ENCODE measurements at regions not wholly inside any gene's neighbourhood (a gene's known extent, or its start where the extent isn't known, plus 50 kb on each side); places are given as distances from the start of the nearest gene placed in this dataset.
"Not testable (repeated sequence)": the region's sequence is repeated elsewhere in the genome, so short reads cannot be mapped to it uniquely, and the experiment has no call there.

GRCh38 chr1:113302636-113303035, 87.7 kb upstream of the MAGI3 start:
- DNase-seq (ENCODE audit: low spot score), result no peak
- Histone ChIP-seq H3K4me3 (ENCODE audit: low read depth in 1 of 3, low read length in 3 of 3) (no peak overlapping the region), H3K36me3 (ENCODE audit: control insufficient read depth in 4 of 4, insufficient read depth in 3 of 4, low read depth in 1 of 4, low read length in 3 of 4) (no peaks in the 10 kb centered on the region), H3K9me3 (ENCODE audit: control insufficient read depth in 4 of 4, low read length in 3 of 4) (no peaks in the 10 kb centered on the region), H3K9ac (ENCODE audit: low read depth in 1 of 2, low read length in 2 of 2) (no peak overlapping the region), H3K27me3 (ENCODE audit: control insufficient read depth in 4 of 4, insufficient read depth in 4 of 4, low read length in 3 of 4) (no peaks in the 10 kb centered on the region), H3K27ac (ENCODE audit: low read depth in 1 of 2, low read length in 2 of 2) (no peak overlapping the region), H3K4me1 (ENCODE audit: control insufficient read depth in 4 of 4, insufficient read depth in 4 of 4, low read length in 3 of 4) (no peaks in the 10 kb centered on the region)
- TF ChIP-seq JUND (IDR thresholded peaks at IDR 0.05), result no peak
- 63% methylated on average over 2 of the region's 2 CpGs for WGBS

GRCh38 chr1:113303267-113303666, 87.0 kb upstream of the MAGI3 start:
- Histone ChIP-seq H3K4me3 (ENCODE audit: low read depth in 1 of 3, low read length in 3 of 3) (no peak overlapping the region), H3K9me3 (ENCODE audit: control insufficient read depth in 4 of 4, low read length in 3 of 4) (no peaks in the 10 kb centered on the region), H3K4me1 (ENCODE audit: control insufficient read depth in 4 of 4, insufficient read depth in 4 of 4, low read length in 3 of 4) (no peaks in the 10 kb centered on the region), H3K36me3 (ENCODE audit: control insufficient read depth in 4 of 4, insufficient read depth in 3 of 4, low read depth in 1 of 4, low read length in 3 of 4) (no peaks in the 10 kb centered on the region), H3K27ac (ENCODE audit: low read depth in 1 of 2, low read length in 2 of 2) (no peak overlapping the region), H3K9ac (ENCODE audit: low read depth in 1 of 2, low read length in 2 of 2) (no peak overlapping the region), H3K27me3 (ENCODE audit: control insufficient read depth in 4 of 4, insufficient read depth in 4 of 4, low read length in 3 of 4) (no peaks in the 10 kb centered on the region)
- no peak for DNase-seq (ENCODE audit: low spot score)
- 91% methylated on average over 9 of the region's 9 CpGs for WGBS
- no peak for TF ChIP-seq MAX (IDR thresholded peaks at IDR 0.05)
- TF ChIP-seq, protein P1, sequence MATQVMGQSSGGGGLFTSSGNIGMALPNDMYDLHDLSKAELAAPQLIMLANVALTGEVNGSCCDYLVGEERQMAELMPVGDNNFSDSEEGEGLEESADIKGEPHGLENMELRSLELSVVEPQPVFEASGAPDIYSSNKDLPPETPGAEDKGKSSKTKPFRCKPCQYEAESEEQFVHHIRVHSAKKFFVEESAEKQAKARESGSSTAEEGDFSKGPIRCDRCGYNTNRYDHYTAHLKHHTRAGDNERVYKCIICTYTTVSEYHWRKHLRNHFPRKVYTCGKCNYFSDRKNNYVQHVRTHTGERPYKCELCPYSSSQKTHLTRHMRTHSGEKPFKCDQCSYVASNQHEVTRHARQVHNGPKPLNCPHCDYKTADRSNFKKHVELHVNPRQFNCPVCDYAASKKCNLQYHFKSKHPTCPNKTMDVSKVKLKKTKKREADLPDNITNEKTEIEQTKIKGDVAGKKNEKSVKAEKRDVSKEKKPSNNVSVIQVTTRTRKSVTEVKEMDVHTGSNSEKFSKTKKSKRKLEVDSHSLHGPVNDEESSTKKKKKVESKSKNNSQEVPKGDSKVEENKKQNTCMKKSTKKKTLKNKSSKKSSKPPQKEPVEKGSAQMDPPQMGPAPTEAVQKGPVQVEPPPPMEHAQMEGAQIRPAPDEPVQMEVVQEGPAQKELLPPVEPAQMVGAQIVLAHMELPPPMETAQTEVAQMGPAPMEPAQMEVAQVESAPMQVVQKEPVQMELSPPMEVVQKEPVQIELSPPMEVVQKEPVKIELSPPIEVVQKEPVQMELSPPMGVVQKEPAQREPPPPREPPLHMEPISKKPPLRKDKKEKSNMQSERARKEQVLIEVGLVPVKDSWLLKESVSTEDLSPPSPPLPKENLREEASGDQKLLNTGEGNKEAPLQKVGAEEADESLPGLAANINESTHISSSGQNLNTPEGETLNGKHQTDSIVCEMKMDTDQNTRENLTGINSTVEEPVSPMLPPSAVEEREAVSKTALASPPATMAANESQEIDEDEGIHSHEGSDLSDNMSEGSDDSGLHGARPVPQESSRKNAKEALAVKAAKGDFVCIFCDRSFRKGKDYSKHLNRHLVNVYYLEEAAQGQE (IDR thresholded peaks at IDR 0.05), result no peak

DNA sequence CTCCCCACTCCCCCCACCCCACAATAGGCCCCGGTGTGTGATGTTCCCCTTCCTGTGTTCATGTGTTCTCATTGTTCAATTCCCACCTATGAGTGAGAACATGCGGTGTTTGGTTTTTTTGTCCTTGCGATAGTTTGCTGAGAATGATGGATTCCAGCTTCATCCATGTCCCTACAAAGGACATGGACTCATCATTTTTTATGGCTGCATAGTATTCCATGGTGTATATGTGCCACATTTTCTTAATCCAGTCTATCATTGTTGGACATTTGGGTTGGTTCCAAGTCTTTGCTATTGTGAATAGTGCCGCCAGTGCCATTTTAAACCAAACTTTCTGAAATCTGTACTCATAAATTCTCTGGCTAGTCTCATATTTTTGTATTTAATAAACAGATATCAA, 85.3 kb upstream of the MAGI3 start:
- H3K9me3 ChIP-seq (ENCODE audit: control insufficient read depth in 4 of 4, low read length in 3 of 4); H3K4me1 ChIP-seq (ENCODE audit: control insufficient read depth in 4 of 4, insufficient read depth in 4 of 4, low read length in 3 of 4); H3K36me3 ChIP-seq (ENCODE audit: control insufficient read depth in 4 of 4, insufficient read depth in 3 of 4, low read depth in 1 of 4, low read length in 3 of 4); H3K27ac ChIP-seq (ENCODE audit: low read depth in 1 of 2, low read length in 2 of 2); H3K9ac ChIP-seq (ENCODE audit: low read depth in 1 of 2, low read length in 2 of 2); DNase-seq (ENCODE audit: low spot score); H3K4me3 ChIP-seq (ENCODE audit: low read depth in 1 of 3, low read length in 3 of 3); H3K27me3 ChIP-seq (ENCODE audit: control insufficient read depth in 4 of 4, insufficient read depth in 4 of 4, low read length in 3 of 4): not testable (repeated sequence)
- 98% methylated on average over 4 of the region's 4 CpGs for WGBS

- Histone ChIP-seq H3K27ac (ENCODE audit: low read depth in 1 of 2, low read length in 2 of 2) (no peak overlapping the region), H3K27me3 (ENCODE audit: control insufficient read depth in 4 of 4, insufficient read depth in 4 of 4, low read length in 3 of 4) (no peaks in the 10 kb centered on the region), H3K4me1 (ENCODE audit: control insufficient read depth in 4 of 4, insufficient read depth in 4 of 4, low read length in 3 of 4) (no peaks in the 10 kb centered on the region), H3K4me3 (ENCODE audit: low read depth in 1 of 3, low read length in 3 of 3) (no peak overlapping the region), H3K36me3 (ENCODE audit: control insufficient read depth in 4 of 4, insufficient read depth in 3 of 4, low read depth in 1 of 4, low read length in 3 of 4) (no peaks in the 10 kb centered on the region), H3K9ac (ENCODE audit: low read depth in 1 of 2, low read length in 2 of 2) (no peak overlapping the region), H3K9me3 (ENCODE audit: control insufficient read depth in 4 of 4, low read length in 3 of 4) (no peaks in the 10 kb centered on the region)
- DNase-seq (ENCODE audit: low spot score), result no peak
- TF ChIP-seq HNF4G (IDR thresholded peaks at IDR 0.05) (no peak), FOXA2 (IDR thresholded peaks at IDR 0.05) (no peak), SP1 (IDR thresholded peaks at IDR 0.05) (no peak), NR2F2 (IDR thresholded peaks at IDR 0.05) (no peak), JUND (IDR thresholded peaks at IDR 0.05) (no peak), GABPA (IDR thresholded peaks at IDR 0.05 in 1 of 2, conservative IDR thresholded peaks at IDR 0.05 in 1 of 2) (no peak), RAD21 (IDR thresholded peaks at IDR 0.05) (no peak), TAF1 (conservative IDR thresholded peaks at IDR 0.05) (no peak), EGR1 (IDR thresholded peaks at IDR 0.05; ENCODE audit: low read depth in 2 of 2) (no peak), RXRA (IDR thresholded peaks at IDR 0.05) (no peak), YY1 (IDR thresholded peaks at IDR 0.05) (no peak)
- TF ChIP-seq, protein P1 (IDR thresholded peaks at IDR 0.05), result no peak
- WGBS, result 84% methylated on average over 3 of the region's 3 CpGs
Observed at GRCh38 chr1:113307771-113308445, 82.4 kb upstream of the MAGI3 start.

DNA sequence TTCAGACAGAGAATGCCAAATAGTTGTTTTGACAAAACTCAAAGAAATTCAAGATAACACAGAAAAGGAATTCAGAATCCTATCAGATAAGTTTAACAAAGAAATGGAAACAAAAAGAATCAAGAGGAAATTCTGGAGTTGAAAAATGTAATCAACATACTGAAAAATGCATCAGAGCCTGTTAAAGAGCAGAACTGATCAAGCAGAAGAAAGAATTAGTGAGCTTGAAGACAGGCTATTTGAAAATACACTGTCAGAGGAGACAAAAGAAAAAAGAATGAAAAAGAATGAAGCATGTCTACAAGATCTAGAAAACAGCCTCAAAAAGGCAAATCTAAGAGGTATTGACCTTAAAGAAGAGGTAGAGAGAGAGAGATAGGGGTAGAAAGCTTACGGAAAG, 77.7 kb upstream of the MAGI3 start:
- not testable (repeated sequence) for DNase-seq (ENCODE audit: low spot score); H3K4me3 ChIP-seq (ENCODE audit: low read depth in 1 of 3, low read length in 3 of 3); H3K4me1 ChIP-seq (ENCODE audit: control insufficient read depth in 4 of 4, insufficient read depth in 4 of 4, low read length in 3 of 4); H3K27me3 ChIP-seq (ENCODE audit: control insufficient read depth in 4 of 4, insufficient read depth in 4 of 4, low read length in 3 of 4); H3K27ac ChIP-seq (ENCODE audit: low read depth in 1 of 2, low read length in 2 of 2); H3K9ac ChIP-seq (ENCODE audit: low read depth in 1 of 2, low read length in 2 of 2); H3K9me3 ChIP-seq (ENCODE audit: control insufficient read depth in 4 of 4, low read length in 3 of 4); H3K36me3 ChIP-seq (ENCODE audit: control insufficient read depth in 4 of 4, insufficient read depth in 3 of 4, low read depth in 1 of 4, low read length in 3 of 4)
- WGBS, result 99% methylated on average over 1 of the region's 1 CpG
